T-helper 1 cell treated with Interleukin-12 subunit alpha and Interleukin-12 subunit beta and Interleukin-4 antibody, amounts not matched to agents 30 ng/mL and 1 ng/mL, for 36 hours (primary cell): ENCODE measurements at regions not wholly inside any gene's neighbourhood (a gene's known extent, or its start where the extent isn't known, plus 50 kb on each side); places are given as distances from the start of the nearest gene placed in this dataset.

Source experiments
- intact Hi-C: fragments of 100-400 bp; cut with micrococcal nuclease; formaldehyde crosslinking; loops from one replicate; pipeline ENCODE4 v1.15.1; 2024

DNA sequence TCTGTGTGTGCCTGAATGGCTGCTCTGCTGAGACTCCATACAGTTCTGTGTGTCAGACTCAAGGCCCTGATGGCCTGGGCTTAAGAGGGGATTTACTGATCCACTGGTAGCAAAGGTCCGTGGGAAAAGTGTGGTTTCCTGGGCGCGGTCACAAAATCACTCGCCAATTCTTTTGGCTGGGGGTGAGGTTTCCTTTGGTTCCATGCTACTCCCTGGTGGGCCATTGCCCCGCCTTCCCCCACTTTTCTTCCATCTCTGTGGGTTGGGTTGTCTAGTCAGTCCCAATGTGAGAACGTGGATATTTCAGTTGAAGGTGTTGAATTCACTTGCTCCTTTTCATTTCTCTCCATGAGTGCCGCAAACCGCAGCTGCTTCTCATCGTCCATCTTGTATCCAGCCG lies 162.7 kb upstream of the NRXN1 start:
- intact Hi-C loops, result no loop called here

DNA sequence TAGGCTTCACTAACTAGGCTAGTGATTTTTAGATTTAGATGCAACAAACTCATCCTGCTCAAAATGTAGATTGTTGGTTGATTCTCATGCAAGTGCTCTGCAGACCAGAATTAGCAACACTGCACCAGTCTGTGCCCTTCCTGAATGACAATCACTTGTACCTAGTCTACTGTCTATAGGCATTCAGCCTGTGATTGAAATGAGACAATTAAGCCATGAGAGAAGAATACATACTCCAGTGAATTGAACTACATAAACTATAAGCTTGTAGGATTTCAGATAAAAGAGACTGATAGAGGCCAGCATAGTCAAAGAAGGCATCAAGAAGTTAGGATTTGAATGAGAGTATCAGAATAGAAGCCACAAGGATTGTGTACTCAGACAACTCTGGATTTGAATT lies 138.3 kb upstream of the NRXN1 start:
- intact Hi-C loops, result no loop called here

DNA sequence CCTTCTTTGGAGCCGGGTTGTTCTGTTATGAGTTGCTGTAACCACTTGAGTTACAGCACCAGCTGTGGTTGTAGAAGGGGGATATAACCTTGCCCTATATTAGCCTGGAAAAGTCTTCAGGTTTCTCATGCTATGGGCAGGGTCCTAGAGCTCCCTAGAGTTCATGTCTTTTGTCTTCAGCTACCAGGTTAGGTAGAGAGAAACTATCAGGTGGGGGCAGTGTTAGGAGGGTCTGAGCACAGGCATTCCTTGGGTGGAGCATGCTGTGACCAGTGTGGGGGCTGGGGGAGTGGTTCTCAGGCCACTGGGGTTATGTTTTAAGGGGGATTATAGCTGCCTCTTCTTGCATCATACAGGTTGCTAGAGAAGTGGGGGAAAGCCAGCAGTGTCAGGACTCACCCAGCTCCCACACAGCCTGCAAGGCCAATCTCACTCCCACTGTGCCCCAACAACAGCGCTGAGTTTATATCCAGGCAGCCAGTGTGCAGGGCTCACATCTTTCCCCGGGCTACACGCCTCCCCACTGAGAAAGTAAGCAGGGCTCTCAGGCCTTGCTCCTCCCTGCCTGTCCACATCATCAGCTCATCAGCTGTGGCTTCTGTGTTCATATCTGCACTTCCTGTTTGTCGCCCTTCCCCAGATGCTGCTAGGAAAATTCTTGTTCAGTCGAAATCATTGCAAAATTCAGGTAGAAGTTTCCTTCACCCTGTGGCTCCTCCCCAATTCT lies 133.8 kb upstream of the NRXN1 start:
- intact Hi-C loops, result no loop called here

DNA sequence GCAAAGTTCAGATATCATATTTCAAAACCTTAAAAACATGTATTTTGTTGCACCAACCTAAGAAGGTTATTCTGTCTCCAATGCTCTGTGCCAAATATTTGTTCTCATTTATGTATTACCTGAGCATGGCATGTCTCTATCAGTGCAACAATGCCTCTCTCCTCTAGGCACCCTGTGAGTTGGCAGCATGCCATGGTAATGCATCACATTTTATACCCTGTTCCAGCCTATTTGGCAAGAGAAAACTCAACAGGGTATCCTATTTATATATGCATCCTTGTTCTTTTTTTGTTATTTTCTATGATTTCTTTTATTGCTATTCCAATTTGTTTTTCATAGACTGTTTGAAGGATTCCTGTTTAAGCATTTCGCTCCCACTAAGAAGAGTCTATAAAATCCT lies 126.3 kb upstream of the NRXN1 start:
- intact Hi-C loops, result no loop called here

DNA sequence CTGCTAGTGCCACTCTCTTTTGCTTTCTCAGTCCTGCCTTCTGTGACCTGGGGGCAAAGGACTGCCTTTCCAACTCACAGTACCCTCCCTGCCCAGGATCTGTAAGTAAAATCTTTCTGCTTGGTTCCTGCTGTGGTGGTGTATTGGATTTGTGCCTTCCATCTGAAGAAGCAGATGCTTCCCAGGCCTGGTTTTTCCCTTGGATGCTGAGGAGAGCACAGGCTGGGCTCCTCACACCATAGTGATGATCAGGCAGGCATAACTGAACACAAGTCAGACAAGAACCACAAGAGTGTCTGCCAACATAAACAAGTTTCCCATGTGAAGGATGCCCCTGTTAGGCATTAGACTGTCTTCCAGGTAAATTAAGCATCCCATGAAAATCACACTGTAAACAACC lies 121.3 kb upstream of the NRXN1 start:
- intact Hi-C loops, result no loop called here

DNA sequence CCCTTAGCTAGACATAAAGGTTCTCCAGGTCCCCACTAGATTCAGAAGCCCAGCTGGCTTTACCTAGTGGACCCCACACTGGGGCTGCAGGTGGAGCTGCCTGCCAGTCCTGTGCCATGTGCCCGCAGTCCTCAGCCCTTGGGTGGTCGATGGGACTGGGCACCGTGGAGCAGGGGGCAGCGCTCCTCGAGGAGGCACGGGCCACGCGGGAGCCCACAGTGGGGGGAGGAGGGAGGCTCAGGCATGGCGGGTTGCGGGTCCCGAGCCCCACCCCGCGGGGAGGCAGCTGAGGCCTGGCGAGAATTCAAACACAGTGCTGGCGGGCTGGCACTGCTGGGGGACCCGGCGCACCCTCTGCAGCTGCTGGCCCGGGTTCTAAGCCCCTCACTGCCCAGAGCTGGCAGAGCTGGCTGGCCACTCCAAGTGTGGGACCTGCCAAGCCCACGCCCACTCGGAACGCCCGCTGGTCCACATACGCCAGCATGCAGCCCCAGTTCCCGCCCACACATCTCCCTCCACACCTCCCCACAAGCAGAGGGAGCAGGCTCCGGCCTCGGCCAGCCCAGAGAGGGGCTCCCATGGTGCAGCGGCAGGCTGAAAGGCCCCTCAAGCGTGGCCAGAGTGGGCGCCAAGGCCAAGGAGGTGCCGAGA lies 119.7 kb upstream of the NRXN1 start:
- intact Hi-C loops, result no loop called here

DNA sequence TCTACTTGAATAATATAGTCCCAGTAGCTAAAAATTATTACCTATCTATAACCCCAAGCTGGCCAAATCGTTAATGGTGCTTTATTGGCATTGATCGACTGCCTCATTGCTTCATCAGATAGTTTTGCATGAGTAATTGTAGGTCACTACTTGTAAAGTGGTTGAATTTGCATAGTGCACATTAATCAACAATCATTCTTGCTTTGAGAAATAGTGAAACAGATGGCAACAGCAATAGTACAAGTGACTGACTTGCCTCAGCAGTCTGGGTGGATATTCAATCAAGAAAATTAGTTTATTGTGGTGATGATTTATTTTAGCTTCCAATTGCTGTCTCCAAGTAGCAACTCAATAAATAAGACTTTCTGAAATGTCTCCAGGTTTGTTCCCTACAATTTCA lies 117.8 kb upstream of the NRXN1 start:
- intact Hi-C loops, result no loop called here

DNA sequence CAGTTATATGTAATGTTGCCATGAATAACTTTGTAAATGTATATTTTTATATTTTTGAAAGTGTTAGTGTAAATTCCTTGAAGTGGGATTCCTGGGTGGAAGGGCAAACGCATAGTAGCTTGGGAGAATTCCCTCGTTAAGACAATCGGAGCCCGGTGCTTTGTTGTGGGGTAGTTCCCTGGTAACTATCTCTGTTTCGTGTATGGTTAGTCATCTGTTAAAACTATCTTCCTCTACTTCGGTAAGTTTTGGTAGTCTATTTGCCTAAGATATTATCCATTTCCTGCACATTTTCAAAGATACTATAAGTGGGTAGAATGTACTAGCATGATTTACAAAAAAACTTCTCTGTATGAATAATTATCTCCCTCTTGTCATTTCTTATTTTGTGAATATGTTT lies 113.8 kb upstream of the NRXN1 start:
- intact Hi-C loops, result no loop called here

DNA sequence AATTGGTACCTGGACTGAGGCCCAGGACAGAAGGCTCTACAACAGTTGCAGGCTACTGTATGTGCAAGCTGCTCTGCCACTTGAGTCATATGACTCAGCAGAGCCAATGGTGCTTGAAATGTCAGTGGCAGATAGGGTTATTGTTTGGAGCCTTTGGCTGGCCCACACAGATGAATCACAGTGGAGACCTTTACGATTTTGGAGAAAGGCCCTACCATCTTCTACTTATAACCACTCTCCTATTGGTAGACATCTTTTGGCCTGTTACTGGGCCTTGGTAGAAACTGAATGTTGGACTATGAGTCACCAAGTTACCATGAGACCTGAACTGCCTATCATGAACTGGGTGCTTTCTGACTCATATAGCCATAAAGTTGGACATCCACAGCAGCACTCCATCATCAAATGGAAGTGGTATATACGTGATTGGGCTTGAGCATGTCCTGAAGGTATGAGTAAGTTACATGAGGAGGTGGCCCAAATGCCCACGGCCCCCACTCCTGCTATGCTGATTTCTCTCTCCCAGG lies 88.9 kb upstream of the NRXN1 start:
- intact Hi-C loops, result no loop called here

DNA sequence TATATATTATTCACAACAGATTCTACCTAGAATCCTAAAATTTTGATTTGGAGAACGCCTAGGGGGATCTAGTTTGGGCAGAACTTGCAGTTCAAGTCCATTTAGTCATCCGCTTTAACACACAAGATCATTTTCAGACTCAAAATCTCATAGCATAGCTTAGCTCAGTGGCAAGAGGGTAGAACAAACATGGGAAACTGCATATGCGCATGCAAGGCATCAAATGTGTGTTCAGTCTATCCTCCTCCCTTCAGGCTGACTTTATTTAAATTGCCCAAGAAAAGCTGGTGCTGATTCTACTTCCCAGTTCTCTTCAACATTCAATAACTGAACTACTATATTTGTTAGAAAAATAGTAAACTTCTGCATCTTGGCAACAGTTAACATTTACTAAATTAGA lies 79.6 kb upstream of the NRXN1 start:
- intact Hi-C loops, result no loop called here

DNA sequence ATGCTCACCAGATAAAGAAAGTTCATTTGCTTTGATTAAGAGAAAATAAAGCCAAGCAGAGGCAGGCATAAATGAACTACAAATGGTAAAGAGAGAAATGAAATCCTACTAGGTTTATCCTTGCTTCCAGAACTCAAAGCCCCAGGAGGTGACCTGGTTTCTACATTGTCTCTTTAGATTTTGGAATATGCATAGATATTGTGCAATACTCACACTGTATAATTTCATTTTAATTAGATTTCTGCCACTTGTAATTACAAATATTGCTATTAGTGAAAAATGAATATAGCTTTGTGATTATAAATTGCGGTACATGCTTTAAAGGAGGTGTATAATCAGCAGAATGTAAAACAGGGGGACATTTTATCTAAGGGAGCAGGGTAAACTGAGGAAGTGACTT lies 76.9 kb upstream of the NRXN1 start:
- intact Hi-C loops, result no loop called here

DNA sequence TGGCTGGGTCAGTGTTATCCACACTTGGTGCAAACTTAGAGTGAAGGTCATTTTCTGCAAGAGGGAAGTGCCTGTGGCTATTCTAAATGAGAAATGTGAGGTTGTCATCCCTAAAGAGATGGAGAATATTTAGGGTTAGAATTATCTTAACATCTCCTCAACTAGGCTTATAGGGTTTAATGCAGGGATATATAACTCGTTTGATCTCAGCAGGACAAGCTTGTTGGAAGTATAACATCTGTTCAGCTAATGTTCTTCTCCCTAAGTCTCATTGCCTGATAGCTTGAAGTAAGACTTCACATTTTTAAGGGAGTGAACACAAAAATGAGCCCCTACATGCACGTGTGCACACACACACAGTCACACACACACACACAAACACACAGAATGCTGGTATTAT lies 75.9 kb upstream of the NRXN1 start:
- intact Hi-C loops, result no loop called here

DNA sequence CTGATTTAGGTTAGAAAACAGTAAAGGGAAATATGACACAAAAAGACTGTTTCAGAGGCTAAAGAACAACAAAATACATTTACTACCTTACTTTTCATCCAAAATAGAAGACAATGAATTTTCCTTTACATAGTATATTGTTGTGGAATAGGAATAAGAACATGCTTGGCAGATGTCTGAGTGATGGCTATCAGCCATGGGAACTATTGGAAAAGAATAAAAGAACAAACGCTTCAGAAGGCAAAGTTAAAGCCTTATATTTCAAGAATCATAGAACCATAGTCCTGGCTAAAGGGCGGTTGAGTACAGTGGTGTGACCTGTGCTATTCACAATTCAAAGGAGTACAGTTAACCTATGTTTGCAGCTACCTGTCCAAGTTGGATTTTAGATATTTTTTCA lies 73.9 kb upstream of the NRXN1 start:
- intact Hi-C loops, result no loop called here

DNA sequence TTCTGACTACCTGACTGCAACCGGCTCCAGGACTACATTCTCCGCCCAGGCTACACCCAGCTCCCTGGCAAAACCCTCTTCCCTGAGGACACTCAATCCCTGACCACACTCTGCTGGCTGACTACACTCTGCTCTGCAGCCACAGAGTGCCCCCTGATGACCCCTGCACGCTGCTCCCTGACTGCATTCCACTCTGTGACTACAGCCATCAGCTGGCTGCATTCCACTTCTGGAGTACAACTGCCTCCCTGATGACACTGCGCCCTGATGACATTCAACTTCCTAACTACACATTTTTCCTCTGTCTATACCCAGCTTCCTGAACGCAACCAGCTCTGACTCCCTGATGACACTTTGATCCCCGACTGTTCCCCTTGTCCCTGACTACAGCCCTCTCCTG lies 71.3 kb upstream of the NRXN1 start:
- intact Hi-C loops, result no loop called here

DNA sequence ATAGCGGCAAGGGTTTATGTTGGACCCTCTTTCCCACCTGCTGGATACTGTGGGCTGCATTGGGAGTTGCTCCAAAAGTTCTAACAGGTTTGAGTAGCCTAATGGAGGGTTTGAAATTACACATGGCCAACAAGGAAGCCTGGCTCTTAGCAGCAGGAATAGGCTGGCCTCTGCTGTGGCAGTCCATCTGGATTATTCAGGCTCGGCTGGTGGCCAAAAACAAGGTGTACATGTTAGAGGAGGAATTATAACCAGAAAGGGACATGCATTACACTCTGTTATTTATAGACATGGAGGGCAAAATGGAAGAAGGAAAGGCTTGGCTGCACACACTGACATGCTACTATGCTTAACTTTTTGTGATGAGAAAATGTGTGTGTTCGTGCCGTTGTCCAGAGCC lies 61.1 kb upstream of the NRXN1 start:
- intact Hi-C loops, result no loop called here

DNA sequence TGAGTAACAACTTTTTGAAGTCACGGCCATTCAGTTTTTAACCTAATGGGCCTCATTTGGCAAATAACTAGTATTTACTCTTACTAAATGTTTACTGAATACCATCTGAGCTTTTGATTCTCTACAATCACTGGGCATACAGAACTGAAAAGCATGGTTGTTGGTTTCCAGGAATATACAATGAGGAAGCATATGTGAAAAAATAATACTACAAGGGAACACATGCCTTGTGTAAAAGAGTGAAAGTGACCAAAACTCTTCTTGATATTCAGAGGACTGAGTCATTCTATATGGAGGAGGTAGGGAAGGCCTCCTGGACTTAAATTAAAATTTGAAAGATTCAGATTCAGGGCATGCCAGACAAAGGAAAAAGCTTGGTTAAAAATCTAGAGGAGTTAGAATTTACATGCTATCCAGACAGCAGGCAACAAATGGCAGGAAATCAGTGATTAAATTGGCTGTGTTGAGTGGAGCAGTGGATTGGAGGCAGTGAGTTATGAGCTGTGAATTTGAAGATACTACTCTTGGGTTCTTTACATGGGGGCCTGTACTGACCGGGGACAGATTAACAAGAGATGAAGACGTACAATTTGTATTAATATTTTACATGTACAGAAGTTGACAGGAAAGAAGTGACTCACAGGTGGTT lies 53.6 kb upstream of the NRXN1 start:
- intact Hi-C loops, result no loop called here

DNA sequence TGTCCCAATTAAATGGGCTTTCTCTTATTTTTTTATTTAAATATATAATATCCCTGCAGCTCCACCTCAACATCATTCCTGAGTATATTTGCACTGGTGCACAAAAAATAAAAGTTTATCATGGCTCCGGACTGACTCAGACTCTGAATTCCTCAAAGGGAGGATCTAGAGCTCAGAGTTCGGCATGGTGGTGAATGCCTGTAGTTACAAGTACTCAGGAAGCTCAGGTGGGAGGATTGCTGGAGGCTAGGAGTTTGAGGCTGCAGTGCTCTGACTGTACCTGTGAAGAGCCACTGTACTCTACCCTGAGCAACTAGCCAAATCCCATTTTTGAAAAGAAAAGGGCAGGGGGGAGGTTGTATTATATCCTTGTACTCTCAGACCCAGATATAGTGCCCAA lies 52.8 kb upstream of the NRXN1 start:
- intact Hi-C loops, result no loop called here
